ENCODE measurements at regions not wholly inside any gene's neighbourhood (a gene's known extent, or its start where the extent isn't known, plus 50 kb on each side); places are given as distances from the start of the nearest gene placed in this dataset.
"Not testable (repeated sequence)": the region's sequence is repeated elsewhere in the genome, so short reads cannot be mapped to it uniquely, and the experiment has no call there.

GRCh38 chr10:94129393-94130130 is 135.8 kb downstream of the PLCE1 start:
- no peak for DNase-seq

- no peak for DNase-seq
These were observed 138.2 kb downstream of the PLCE1 start for GRCh38 chr10:94131885-94132284.

GRCh38 chr10:94133239-94133638 is 139.5 kb downstream of the PLCE1 start:
- no peak for DNase-seq

GRCh38 chr10:94137747-94138146 is 144.0 kb downstream of the PLCE1 start:
- DNase-seq: no peak

GRCh38 chr10:94138391-94138790 is 144.7 kb downstream of the PLCE1 start:
- no peak for DNase-seq

GRCh38 chr10:94143261-94143660 is 149.5 kb downstream of the PLCE1 start:
- DNase-seq: no peak

- no peak for DNase-seq
These were observed 152.6 kb downstream of the PLCE1 start for GRCh38 chr10:94146313-94146712.

- no peak for DNase-seq
These were observed 153.0 kb downstream of the PLCE1 start for GRCh38 chr10:94146746-94147145.

GRCh38 chr10:94149702-94150101 is 156.0 kb downstream of the PLCE1 start:
- no peak for DNase-seq

GRCh38 chr10:94150541-94151184 is 156.9 kb downstream of the PLCE1 start:
- DNase-seq: no peak

GRCh38 chr10:94155722-94156271 is 162.1 kb downstream of the PLCE1 start:
- no peak for DNase-seq

GRCh38 chr10:94156453-94156852 is 162.7 kb downstream of the PLCE1 start:
- DNase-seq: no peak

GRCh38 chr10:94165158-94165611 is 171.5 kb downstream of the PLCE1 start:
- not testable (repeated sequence) for DNase-seq

- DNase-seq: no peak
These were observed 178.6 kb downstream of the PLCE1 start for GRCh38 chr10:94172332-94172731.

GRCh38 chr10:94173594-94173993 is 179.9 kb downstream of the PLCE1 start:
- DNase-seq: no peak

- DNase-seq: no peak
These were observed 181.1 kb downstream of the PLCE1 start for GRCh38 chr10:94174838-94175237.

- no peak for DNase-seq
These were observed 184.1 kb downstream of the NOC3L start for GRCh38 chr10:94178475-94179253.

- no peak for DNase-seq
These were observed 182.2 kb downstream of the NOC3L start for GRCh38 chr10:94180576-94180975.

GRCh38 chr10:94183666-94184264 is 179.0 kb downstream of the NOC3L start:
- no peak for DNase-seq

- DNase-seq: no peak
These were observed 176.0 kb downstream of the NOC3L start for GRCh38 chr10:94186722-94187121.

- DNase-seq: no peak
These were observed 170.4 kb downstream of the NOC3L start for GRCh38 chr10:94192333-94192732.

- no peak for DNase-seq
These were observed 169.8 kb downstream of the NOC3L start for GRCh38 chr10:94192974-94193373.

GRCh38 chr10:94193466-94193924 is 169.2 kb downstream of the NOC3L start:
- no peak for DNase-seq
